Breast epithelium (tissue), 4 donors: ENCODE measurements at regions not wholly inside any gene's neighbourhood (a gene's known extent, or its start where the extent isn't known, plus 50 kb on each side); places are given as distances from the start of the nearest gene placed in this dataset.

Experiments used
- DNase-seq, 2 donors: peaks; one replicate each; pipeline ENCODE4 v3.0.0-alpha.2; 2019; ENCODE audit warnings: low spot score in 2 of 2
- H3K27ac ChIP-seq, 2 donors: fragments of 200-600 bp; sonication (generic) in 1 of 2; one replicate each; pipeline ENCODE4 v1.5.1; 2016 to 2019; ENCODE audit warnings: mild to moderate bottlenecking in 1 of 2
- H3K27me3 ChIP-seq, 2 donors: fragments of 200-600 bp; sonication (generic) in 1 of 2; one replicate each; pipeline versions ENCODE4 v1.5.1 to v1.6.0; 2017 to 2019; ENCODE audit warnings: control low read depth in 1 of 2, mild to moderate bottlenecking in 1 of 2
- H3K36me3 ChIP-seq: fragments of 200-600 bp; one replicate; pipeline ENCODE4 v1.5.1; 2019
- H3K4me1 ChIP-seq, 2 donors: fragments of 200-600 bp; sonication (generic); one replicate each; pipeline ENCODE4 v1.5.1; 2016 to 2019; ENCODE audit warnings: control low read depth in 1 of 2
- H3K4me3 ChIP-seq, 3 donors: fragments of 200-600 bp; sonication (generic); 1 replicate in 2 of 3; 2 replicates in 1 of 3; pipeline ENCODE4 v1.5.1; 2016 to 2019; ENCODE audit warnings: mild to moderate bottlenecking in 3 of 3, moderate library complexity in 2 of 3
- H3K9me3 ChIP-seq, 2 donors: fragments of 200-600 bp; sonication (generic) in 1 of 2; one replicate each; pipeline ENCODE4 v1.5.1; 2016 to 2019; ENCODE audit warnings: control low read depth in 1 of 2
- CTCF ChIP-seq, 3 donors: fragments of 450-650 bp; IDR thresholded peaks; one replicate each; pipeline ENCODE4 v1.5.1; 2016 to 2017; ENCODE audit warnings: antibody characterized with exemption in 3 of 3, mild to moderate bottlenecking in 3 of 3, moderate library complexity in 3 of 3
- POLR2A ChIP-seq: fragments of 450-650 bp; IDR thresholded peaks from one replicate; pipeline ENCODE4 v1.6.1; 2016; ENCODE audit warnings: antibody characterized with exemption, mild to moderate bottlenecking, moderate library complexity
- POLR2AphosphoS5 ChIP-seq, 3 donors: sonication (generic); formaldehyde crosslinking; IDR thresholded peaks; one replicate each; pipeline ENCODE4 v1.6.1; 2017; ENCODE audit warnings: antibody characterized with exemption in 3 of 3
- intact Hi-C: fragments of 100-400 bp; cut with DNase I; formaldehyde crosslinking; loops from one replicate; pipeline ENCODE4 v1.15.1; 2023; ENCODE audit warnings: low total_unique reads

GRCh38 chrX:4805502-4805901 lies 1092.1 kb upstream of the PRKX start:
- TF ChIP-seq CTCF (IDR thresholded peaks at IDR 0.05) (no peak), POLR2A (no peak), POLR2AphosphoS5 (IDR thresholded peaks at IDR 0.05) (no peak)
- no peak overlapping the region for H3K27ac ChIP-seq
- intact Hi-C loops = no loop called here
- H3K36me3 ChIP-seq = no peaks in the 10 kb centered on the region
- no peaks in the 10 kb centered on the region for H3K27me3 ChIP-seq
- no peak overlapping the region for H3K4me3 ChIP-seq
- H3K4me1 ChIP-seq = no peaks in the 10 kb centered on the region
- peaks cover 0 to 10% of the 10 kb centered on the region in 2 donors for H3K9me3 ChIP-seq
- DNase-seq = no peak

GRCh38 chrX:4800756-4801155 lies 1087.3 kb upstream of the PRKX start:
- intact Hi-C loops = no loop called here
- TF ChIP-seq POLR2A = no peak
- no peak for TF ChIP-seq POLR2AphosphoS5 (IDR thresholded peaks at IDR 0.05)
- TF ChIP-seq CTCF (IDR thresholded peaks at IDR 0.05) = no peak
- Histone ChIP-seq H3K9me3 (peaks cover 0 to 10% of the 10 kb centered on the region in 2 donors), H3K4me3 (no peak overlapping the region), H3K4me1 (no peaks in the 10 kb centered on the region), H3K36me3 (no peaks in the 10 kb centered on the region), H3K27me3 (no peaks in the 10 kb centered on the region), H3K27ac (no peak overlapping the region)
- DNase-seq = no peak

GRCh38 chrX:4787971-4788370 lies 1074.5 kb upstream of the PRKX start:
- no peaks in the 10 kb centered on the region for H3K27me3 ChIP-seq
- TF ChIP-seq POLR2A (no peak), POLR2AphosphoS5 (IDR thresholded peaks at IDR 0.05) (no peak), CTCF (IDR thresholded peaks at IDR 0.05) (no peak)
- DNase-seq = no peak
- H3K4me1 ChIP-seq = no peaks in the 10 kb centered on the region
- intact Hi-C loops = no loop called here
- no peaks in the 10 kb centered on the region for H3K9me3 ChIP-seq
- H3K36me3 ChIP-seq = no peaks in the 10 kb centered on the region
- no peak overlapping the region for H3K27ac ChIP-seq
- no peak overlapping the region for H3K4me3 ChIP-seq

- H3K36me3 ChIP-seq = no peaks in the 10 kb centered on the region
- no peak for DNase-seq
- H3K27me3 ChIP-seq = no peaks in the 10 kb centered on the region
- TF ChIP-seq POLR2AphosphoS5 (IDR thresholded peaks at IDR 0.05) = no peak
- no peak overlapping the region for H3K27ac ChIP-seq
- intact Hi-C loops = no loop called here
- H3K4me1 ChIP-seq = no peaks in the 10 kb centered on the region
- H3K4me3 ChIP-seq = no peak overlapping the region
- no peaks in the 10 kb centered on the region for H3K9me3 ChIP-seq
These were observed 1051.4 kb upstream of the PRKX start for GRCh38 chrX:4764888-4765287.

GRCh38 chrX:4762196-4762595 lies 1048.7 kb upstream of the PRKX start:
- Histone ChIP-seq H3K36me3 (no peaks in the 10 kb centered on the region), H3K27me3 (no peaks in the 10 kb centered on the region), H3K9me3 (no peaks in the 10 kb centered on the region), H3K4me3 (no peak overlapping the region), H3K4me1 (no peaks in the 10 kb centered on the region), H3K27ac (no peak overlapping the region)
- TF ChIP-seq POLR2A (no peak), CTCF (IDR thresholded peaks at IDR 0.05) (no peak), POLR2AphosphoS5 (IDR thresholded peaks at IDR 0.05) (no peak)
- DNase-seq = no peak
- intact Hi-C loops = no loop called here
